Mesendoderm (in vitro differentiated cells): ENCODE measurements at regions not wholly inside any gene's neighbourhood (a gene's known extent, or its start where the extent isn't known, plus 50 kb on each side); places are given as distances from the start of the nearest gene placed in this dataset.

ENCODE experiments used
- DNase-seq: peaks from one replicate; pipeline ENCODE4 v3.0.0; 2013
- H2AK5ac ChIP-seq: 2 replicates; pipeline ENCODE4 v1.6.1; 2013; ENCODE audit warnings: low read length, inconsistent platforms
- H2BK120ac ChIP-seq: 2 replicates; pipeline ENCODE4 v1.6.1; 2013; ENCODE audit warnings: low read depth, mild to moderate bottlenecking, low read length, moderate library complexity, mixed read lengths
- H2BK15ac ChIP-seq: replicated peaks from 2 replicates; pipeline ENCODE4 v1.6.1; 2013; ENCODE audit warnings: low read depth, mild to moderate bottlenecking, moderate library complexity
- H2BK5ac ChIP-seq: 2 replicates; pipeline ENCODE4 v1.6.1; 2013; ENCODE audit warnings: low read length, inconsistent platforms
- H3K18ac ChIP-seq: 2 replicates; pipeline ENCODE4 v1.6.1; 2013; ENCODE audit warnings: mild to moderate bottlenecking, low read length, mixed read lengths
- H3K23ac ChIP-seq: one replicate; pipeline ENCODE4 v1.6.1; 2013; ENCODE audit warnings: low read length
- H3K27ac ChIP-seq: 2 replicates; pipeline ENCODE4 v1.5.1; 2013; ENCODE audit warnings: low read depth, mild to moderate bottlenecking, inconsistent platforms, low read length, moderate library complexity
- H3K27me3 ChIP-seq: 2 replicates; pipeline ENCODE4 v1.6.1; 2013; ENCODE audit warnings: low read length, control low read depth, mild to moderate bottlenecking, inconsistent platforms; ENCODE audit not compliant: insufficient read depth, poor library complexity
- H3K36me3 ChIP-seq: 2 replicates; pipeline ENCODE4 v1.6.1; 2013; ENCODE audit warnings: low read length, inconsistent platforms; ENCODE audit not compliant: control insufficient read depth, insufficient read depth
- H3K4ac ChIP-seq: one replicate; pipeline ENCODE4 v1.6.1; 2013; ENCODE audit warnings: low read depth, mild to moderate bottlenecking, low read length, moderate library complexity
- H3K4me1 ChIP-seq: 2 replicates; pipeline ENCODE4 v1.6.1; 2013; ENCODE audit warnings: low read depth, low read length, inconsistent platforms; ENCODE audit not compliant: control insufficient read depth
- H3K4me2 ChIP-seq: 2 replicates; pipeline ENCODE4 v1.6.1; 2013; ENCODE audit warnings: low read length
- H3K4me3 ChIP-seq: 2 replicates; pipeline ENCODE4 v1.5.1; 2013; ENCODE audit warnings: mild to moderate bottlenecking, low read length
- H3K56ac ChIP-seq: one replicate; pipeline ENCODE4 v1.6.1; 2013; ENCODE audit warnings: low read length
- H3K79me1 ChIP-seq: 2 replicates; pipeline ENCODE4 v1.6.1; 2013; ENCODE audit warnings: low read length, inconsistent platforms
- H3K79me2 ChIP-seq: 2 replicates; pipeline ENCODE4 v1.6.1; 2013; ENCODE audit warnings: mild to moderate bottlenecking, low read length; ENCODE audit not compliant: control insufficient read depth, insufficient read depth
- H3K9ac ChIP-seq: 2 replicates; pipeline ENCODE4 v1.6.1; 2013; ENCODE audit warnings: low read length, inconsistent platforms
- H4K5ac ChIP-seq: one replicate; pipeline ENCODE4 v1.6.1; 2013; ENCODE audit warnings: low read length
- H4K8ac ChIP-seq: one replicate; pipeline ENCODE4 v1.6.1; 2013; ENCODE audit warnings: low read depth, mild to moderate bottlenecking, control low read depth, low read length, moderate library complexity
- WGBS: extraction: QIAGEN DNeasy Blood & Tissue Kit; methylation state at CpG from one replicate; pipeline ENCODE4 v1.1.7; 2013; ENCODE audit warnings: low lambda C conversion rate, missing lambda C conversion rate; ENCODE audit not compliant: insufficient coverage; ENCODE audit errors: extremely low coverage; 5-methylcytosine and 5-hydroxymethylcytosine counted together

- DNase-seq, result peak; percentile 87
- Histone ChIP-seq H4K8ac (no peak overlapping the region), H2BK5ac (no peak overlapping the region), H3K27me3 (no peaks in the 10 kb centered on the region), H3K23ac (no peak overlapping the region), H3K4me2 (peak overlapping the region; percentile 37), H3K18ac (peak overlapping the region; percentile 76), H3K4me3 (no peak overlapping the region), H3K4me1 (no peaks in the 10 kb centered on the region), H3K9ac (peak overlapping the region; percentile 56), H2BK120ac (no peak overlapping the region), H3K79me2 (no peaks in the 10 kb centered on the region), H2BK15ac (no peak overlapping the region), H4K5ac (no peak overlapping the region), H3K27ac (no peak overlapping the region), H3K4ac (peak overlapping the region; percentile 70), H2AK5ac (no peak overlapping the region), H3K79me1 (no peaks in the 10 kb centered on the region), H3K56ac (peak overlapping the region; percentile 87), H3K36me3 (no peaks in the 10 kb centered on the region)
- no CpG with 5 or more reads among the region's 16 CpGs for WGBS
Observed at GRCh38 chr2:57720728-57721627, 325.6 kb upstream of the VRK2 start.

GRCh38 chr2:57725337-57725947, 321.2 kb upstream of the VRK2 start:
- Histone ChIP-seq H3K27ac (no peak overlapping the region), H3K4ac (no peak overlapping the region), H3K4me1 (no peaks in the 10 kb centered on the region), H2BK120ac (no peak overlapping the region), H3K9ac (no peak overlapping the region), H3K4me2 (no peak overlapping the region), H3K4me3 (no peak overlapping the region), H2AK5ac (no peak overlapping the region), H3K27me3 (no peaks in the 10 kb centered on the region), H4K8ac (no peak overlapping the region), H2BK5ac (no peak overlapping the region), H3K79me1 (no peaks in the 10 kb centered on the region), H3K23ac (no peak overlapping the region), H3K36me3 (no peaks in the 10 kb centered on the region), H3K18ac (no peak overlapping the region), H4K5ac (no peak overlapping the region), H2BK15ac (no peak overlapping the region), H3K56ac (no peak overlapping the region), H3K79me2 (no peaks in the 10 kb centered on the region)
- no CpG with 5 or more reads among the region's 5 CpGs for WGBS
- DNase-seq, result no peak

GRCh38 chr2:57726294-57726693, 320.3 kb upstream of the VRK2 start:
- Histone ChIP-seq H3K4me1 (no peaks in the 10 kb centered on the region), H3K56ac (no peak overlapping the region), H3K79me1 (no peaks in the 10 kb centered on the region), H3K4me2 (no peak overlapping the region), H4K8ac (no peak overlapping the region), H3K79me2 (no peaks in the 10 kb centered on the region), H2BK120ac (no peak overlapping the region), H3K4ac (no peak overlapping the region), H3K27ac (no peak overlapping the region), H3K4me3 (no peak overlapping the region), H3K23ac (no peak overlapping the region), H2BK15ac (no peak overlapping the region), H3K36me3 (no peaks in the 10 kb centered on the region), H4K5ac (no peak overlapping the region), H2BK5ac (no peak overlapping the region), H2AK5ac (no peak overlapping the region), H3K18ac (no peak overlapping the region), H3K9ac (no peak overlapping the region), H3K27me3 (no peaks in the 10 kb centered on the region)
- no peak for DNase-seq
- 100% methylated on average over 1 of the region's 4 CpGs for whole genome bisulfite sequencing

GRCh38 chr2:57728691-57729090, 317.9 kb upstream of the VRK2 start:
- Histone ChIP-seq H3K18ac (no peak overlapping the region), H3K79me2 (no peaks in the 10 kb centered on the region), H2BK15ac (no peak overlapping the region), H4K5ac (no peak overlapping the region), H3K4me2 (no peak overlapping the region), H4K8ac (no peak overlapping the region), H3K27ac (no peak overlapping the region), H3K23ac (no peak overlapping the region), H3K56ac (no peak overlapping the region), H3K79me1 (no peaks in the 10 kb centered on the region), H2AK5ac (no peak overlapping the region), H3K4me1 (no peaks in the 10 kb centered on the region), H2BK5ac (no peak overlapping the region), H3K4me3 (no peak overlapping the region), H3K27me3 (no peaks in the 10 kb centered on the region), H3K4ac (no peak overlapping the region), H2BK120ac (no peak overlapping the region), H3K9ac (no peak overlapping the region), H3K36me3 (no peaks in the 10 kb centered on the region)
- no peak for DNase-seq
- no CpG with 5 or more reads among the region's 1 CpG for WGBS

- H2BK15ac ChIP-seq, result no peak overlapping the region
- H4K5ac ChIP-seq, result no peak overlapping the region
- H3K27me3 ChIP-seq, result no peaks in the 10 kb centered on the region
- H3K79me2 ChIP-seq, result no peaks in the 10 kb centered on the region
- H4K8ac ChIP-seq, result no peak overlapping the region
- no peak overlapping the region for H3K23ac ChIP-seq
- H3K56ac ChIP-seq, result no peak overlapping the region
- H2BK5ac ChIP-seq, result no peak overlapping the region
- no peaks in the 10 kb centered on the region for H3K36me3 ChIP-seq
- no peak overlapping the region for H3K4ac ChIP-seq
- no peak overlapping the region for H3K18ac ChIP-seq
- no peak overlapping the region for H3K27ac ChIP-seq
- no peaks in the 10 kb centered on the region for H3K79me1 ChIP-seq
- H2BK120ac ChIP-seq, result no peak overlapping the region
- DNase-seq, result no peak
- no peak overlapping the region for H3K9ac ChIP-seq
- no peak overlapping the region for H2AK5ac ChIP-seq
- H3K4me3 ChIP-seq, result no peak overlapping the region
- H3K4me2 ChIP-seq, result no peak overlapping the region
- H3K4me1 ChIP-seq, result no peaks in the 10 kb centered on the region
Observed at GRCh38 chr2:57733956-57734355, 312.6 kb upstream of the VRK2 start.
